ENCODE measurements at regions not wholly inside any gene's neighbourhood (a gene's known extent, or its start where the extent isn't known, plus 50 kb on each side); places are given as distances from the start of the nearest gene placed in this dataset.

DNA sequence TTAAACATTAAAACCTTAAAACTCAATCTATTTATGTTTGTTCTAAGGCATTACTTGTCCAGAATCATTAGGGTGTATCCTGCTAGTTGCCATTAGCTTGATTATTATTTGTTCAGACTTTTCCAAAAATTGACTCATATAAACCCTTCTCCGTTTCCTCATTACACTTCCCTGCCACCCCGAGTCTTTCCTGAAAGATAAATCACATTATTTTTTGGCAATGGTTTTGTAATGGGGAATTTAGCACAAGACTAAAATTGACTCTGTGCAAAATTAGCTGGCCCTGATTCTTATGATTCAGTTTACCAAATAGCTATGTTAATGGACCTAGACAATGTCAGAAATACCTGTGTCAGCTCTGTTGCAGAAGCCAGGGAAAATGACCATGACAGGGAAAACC lies 112.2 kb upstream of the NT5C1B start:
- no peak for DNase-seq

DNA sequence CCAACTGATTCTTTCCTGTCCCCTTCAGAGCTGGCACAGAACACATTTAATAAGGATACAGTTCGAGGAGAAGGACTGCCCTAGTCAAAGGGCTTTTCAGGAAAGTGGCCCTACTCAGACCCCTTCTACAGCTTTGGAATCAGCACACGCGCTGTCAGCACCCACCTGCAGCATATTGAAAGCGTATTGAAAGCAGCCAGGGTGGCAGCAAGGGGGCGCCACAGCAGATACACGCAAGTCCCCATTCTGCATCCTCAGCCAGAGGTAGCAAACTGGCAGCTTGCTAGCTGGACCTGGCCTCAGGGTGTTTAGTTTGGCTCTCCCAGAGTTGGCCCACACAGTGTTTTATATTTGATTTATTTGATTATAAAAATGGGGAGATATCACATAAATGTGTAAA lies 101.0 kb upstream of the NT5C1B start:
- no peak for DNase-seq

DNA sequence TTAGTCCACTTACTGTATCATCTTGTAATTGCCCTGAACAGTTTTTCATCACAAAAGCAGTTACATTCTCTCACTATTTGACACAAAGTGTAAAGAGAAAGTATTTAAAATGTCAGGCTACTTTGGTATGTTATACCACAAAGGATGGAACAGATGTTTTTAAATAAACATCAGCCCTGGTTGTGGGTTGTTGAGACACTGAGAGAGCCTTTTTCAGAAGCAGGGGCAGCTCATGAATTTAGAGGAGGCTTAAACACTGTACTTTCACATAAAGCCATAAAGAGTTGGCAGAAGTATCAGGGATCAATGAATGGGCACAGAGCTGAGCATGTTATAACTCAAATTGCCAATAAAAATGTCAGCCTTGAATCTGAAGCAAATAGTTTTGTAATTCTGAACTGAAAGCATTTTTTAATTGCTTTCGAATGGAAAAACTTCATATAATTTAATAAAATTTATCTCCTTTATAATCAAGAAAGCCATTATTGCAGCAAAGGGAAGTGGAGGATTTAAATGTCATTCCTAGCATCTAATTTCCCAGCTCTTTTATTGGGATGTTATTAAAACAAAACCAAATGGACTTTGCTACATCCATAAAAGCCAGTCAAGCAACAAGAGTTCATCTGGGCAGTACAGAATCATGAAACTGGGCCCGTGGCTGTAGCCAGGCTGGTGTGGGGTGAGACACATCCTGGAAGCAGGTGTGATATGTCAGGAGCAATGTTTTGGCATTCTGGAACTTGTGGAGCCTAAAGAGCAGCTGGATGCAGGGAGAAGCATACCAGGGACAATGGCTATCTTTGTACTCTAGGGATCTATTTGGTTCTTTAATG lies 95.1 kb upstream of the NT5C1B start:
- DNase-seq, result no peak

DNA sequence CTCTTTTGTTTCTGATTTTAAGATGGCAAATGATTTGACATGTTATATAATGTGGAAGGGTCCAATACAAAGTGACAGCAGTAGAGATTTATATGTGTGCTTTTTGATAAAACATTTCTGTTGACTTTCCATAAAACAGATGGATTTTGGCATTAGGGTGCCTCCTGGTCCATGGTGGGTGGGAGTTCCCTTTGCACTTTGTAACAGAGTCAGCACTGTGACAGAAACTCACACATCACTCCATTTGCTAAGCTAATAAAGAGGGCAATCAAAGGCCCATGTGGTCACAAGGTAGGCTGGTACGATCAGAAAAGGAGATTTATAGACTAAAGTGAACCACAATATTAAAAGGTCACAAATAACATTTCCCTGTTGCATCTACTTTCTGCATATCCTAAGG lies 93.3 kb upstream of the NT5C1B start:
- DNase-seq, result no peak

DNA sequence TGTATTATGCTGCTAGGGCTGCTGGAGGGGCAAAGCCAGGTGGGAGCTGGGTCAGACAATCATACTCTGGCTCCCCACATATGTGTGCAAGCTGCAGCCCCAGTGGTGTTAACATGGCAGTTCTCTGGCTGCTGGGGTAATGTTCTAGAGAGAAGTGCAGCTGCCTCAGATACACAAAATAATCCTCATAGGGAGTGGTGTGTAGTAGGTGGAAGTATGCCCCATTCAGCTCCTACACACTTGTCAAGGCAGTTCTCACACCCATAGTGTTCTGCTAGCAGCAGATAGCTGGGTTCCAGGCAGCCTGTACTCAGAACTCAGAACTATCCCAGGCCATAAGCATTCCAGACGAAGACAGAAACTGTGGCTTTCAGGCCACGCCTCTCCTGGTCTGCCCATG lies 87.9 kb upstream of the NT5C1B start:
- DNase-seq, result no peak

DNA sequence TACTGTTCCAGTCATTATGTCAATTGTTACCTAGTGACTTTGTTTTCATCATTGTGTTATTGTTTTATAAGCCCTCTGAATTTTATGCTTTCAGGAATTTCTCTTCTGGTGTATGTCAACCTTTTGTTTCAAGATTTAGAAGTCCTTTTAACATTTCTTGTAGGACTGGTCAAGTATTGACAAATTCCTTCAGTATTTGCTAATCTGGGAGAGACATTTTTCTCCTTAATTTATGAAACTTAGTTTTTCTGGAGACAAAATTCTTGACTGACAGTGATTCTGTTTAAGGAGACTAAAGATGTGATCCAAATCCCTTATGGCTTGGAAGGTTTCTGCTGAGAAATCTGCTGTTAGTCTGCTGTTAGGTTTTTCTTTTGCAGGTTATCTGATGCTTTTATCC lies 84.9 kb upstream of the NT5C1B start:
- no peak for DNase-seq

DNA sequence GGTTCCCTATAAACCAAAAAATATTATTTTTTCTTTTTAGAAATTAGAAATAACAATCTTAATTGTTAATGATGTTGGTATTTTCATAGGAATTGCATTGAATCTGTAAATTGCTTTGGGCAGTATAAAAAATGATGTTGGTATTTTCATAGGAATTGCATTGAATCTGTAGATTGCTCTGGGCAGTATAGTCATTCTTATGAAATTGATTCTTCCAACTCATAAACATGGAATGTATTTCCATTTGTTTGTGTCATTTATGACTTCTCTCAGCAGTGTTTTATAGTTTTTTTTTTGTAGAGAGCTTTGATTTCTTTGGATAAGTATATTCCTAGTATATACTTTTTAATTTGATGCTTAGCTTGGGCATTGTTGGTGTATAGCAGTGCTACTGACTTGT lies 82.0 kb upstream of the NT5C1B start:
- DNase-seq, result no peak

DNA sequence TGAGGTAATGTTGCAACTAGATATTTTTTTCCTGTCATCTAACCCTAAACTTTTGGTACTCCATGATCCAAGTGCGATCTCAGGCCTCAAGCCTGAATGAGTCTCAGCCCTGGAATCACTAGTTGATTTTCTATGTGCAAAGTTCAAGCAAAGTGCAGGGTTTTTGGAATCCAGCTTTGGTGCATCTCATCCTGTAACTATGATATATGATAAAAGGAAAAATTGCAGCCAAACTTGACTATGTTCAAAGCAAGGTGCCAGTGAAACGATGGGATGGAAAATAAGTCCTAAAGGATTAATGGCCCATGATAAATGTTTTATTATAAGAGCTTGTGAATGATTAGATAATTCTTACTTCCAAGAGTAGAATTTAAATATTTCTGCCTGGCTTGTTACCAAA lies 78.9 kb upstream of the NT5C1B start:
- no peak for DNase-seq

DNA sequence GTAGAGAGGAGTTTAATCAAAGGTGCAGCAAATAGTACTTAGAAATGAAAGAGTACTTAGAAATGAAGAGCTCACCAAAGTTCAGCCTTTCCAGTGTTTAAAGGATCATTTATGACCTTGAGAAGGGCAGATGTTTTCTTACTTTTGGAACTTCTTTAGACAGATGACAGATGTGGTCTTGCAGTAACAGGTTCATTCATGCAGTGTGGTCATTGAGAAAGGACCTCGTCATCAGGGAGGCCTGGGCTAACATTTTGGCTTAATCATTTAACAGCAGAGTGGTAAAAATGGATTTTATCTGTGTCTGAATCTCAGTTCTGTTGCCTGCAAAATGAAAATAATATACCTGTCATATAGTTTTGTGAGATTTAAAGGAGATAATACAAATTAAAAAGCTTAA lies 75.1 kb upstream of the NT5C1B start:
- DNase-seq, result no peak

DNA sequence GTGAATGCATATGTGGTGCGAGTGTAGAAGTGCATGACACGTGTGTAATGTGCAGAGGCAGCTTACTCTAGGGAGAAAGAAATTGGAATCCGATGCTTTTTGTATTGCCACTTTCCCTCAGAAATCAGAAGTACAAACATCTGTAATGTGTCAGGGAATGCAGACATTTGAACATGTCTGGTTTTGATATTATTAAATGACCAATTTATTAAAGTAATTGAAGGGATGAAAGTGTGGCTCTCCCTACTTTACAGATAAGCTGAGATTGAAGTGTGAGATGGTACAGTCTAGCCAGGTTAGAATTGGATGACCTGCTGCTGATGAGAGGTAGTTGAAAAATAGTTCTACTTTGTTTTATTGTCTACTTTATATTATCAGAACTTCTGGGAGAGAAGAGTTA lies 74.5 kb upstream of the NT5C1B start:
- no peak for DNase-seq

DNA sequence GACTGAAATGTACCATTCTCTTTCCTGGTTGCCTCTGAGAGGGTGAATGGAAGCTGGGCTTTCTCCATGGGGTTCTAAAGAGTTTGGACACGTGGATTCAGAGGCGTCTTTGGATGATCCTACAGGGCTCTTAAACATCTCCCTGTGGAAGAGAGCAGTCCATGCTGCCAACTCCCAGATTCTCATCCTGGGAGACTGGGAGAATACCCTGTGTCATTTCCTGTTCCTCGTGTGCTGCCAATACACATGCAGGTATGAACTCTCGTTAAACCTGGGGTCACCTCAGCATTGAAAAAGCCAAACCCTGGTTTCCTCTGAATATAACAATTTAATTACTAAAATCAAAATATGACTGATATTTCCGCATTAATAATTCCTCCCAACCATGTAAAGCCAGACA lies 73.3 kb upstream of the NT5C1B start:
- DNase-seq, result no peak

DNA sequence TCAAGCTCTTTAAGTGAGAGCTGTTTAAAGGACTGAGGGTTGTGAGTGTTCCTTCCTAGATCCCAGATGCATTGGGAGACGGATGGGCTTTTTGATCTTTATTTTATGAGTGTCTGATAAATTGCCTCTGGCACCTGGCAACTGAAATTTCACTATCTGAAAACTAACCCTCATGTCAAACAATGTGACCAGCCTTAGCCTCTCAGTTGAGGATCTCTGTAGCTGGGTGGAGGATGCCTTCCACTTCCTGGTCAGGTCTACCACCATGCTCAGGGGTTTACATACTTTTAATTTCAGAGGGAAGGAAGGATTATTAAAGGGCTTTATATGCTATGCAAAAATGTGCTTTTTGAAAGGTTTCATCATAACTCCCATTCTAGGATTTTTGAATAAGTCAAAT lies 70.5 kb upstream of the NT5C1B start:
- no peak for DNase-seq

DNA sequence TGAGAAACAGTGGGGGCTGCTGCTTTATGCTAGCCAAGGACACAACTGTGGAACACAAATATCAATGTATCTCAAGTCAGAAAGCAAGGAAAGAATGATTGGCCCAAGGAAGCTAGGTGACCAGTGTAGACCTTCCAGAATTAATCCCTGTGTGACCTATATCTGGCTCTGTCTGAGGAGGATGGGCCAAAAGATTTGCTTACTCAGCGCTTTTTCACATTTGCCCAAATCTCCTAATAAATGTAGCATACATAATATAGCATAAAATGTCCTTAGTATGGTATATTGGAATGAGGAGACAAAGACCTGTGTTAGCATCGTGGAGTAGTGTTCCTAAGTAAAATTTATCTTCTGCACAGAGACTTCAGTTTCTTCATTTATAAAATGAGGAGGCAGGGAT lies 66.7 kb upstream of the NT5C1B start:
- DNase-seq, result no peak

DNA sequence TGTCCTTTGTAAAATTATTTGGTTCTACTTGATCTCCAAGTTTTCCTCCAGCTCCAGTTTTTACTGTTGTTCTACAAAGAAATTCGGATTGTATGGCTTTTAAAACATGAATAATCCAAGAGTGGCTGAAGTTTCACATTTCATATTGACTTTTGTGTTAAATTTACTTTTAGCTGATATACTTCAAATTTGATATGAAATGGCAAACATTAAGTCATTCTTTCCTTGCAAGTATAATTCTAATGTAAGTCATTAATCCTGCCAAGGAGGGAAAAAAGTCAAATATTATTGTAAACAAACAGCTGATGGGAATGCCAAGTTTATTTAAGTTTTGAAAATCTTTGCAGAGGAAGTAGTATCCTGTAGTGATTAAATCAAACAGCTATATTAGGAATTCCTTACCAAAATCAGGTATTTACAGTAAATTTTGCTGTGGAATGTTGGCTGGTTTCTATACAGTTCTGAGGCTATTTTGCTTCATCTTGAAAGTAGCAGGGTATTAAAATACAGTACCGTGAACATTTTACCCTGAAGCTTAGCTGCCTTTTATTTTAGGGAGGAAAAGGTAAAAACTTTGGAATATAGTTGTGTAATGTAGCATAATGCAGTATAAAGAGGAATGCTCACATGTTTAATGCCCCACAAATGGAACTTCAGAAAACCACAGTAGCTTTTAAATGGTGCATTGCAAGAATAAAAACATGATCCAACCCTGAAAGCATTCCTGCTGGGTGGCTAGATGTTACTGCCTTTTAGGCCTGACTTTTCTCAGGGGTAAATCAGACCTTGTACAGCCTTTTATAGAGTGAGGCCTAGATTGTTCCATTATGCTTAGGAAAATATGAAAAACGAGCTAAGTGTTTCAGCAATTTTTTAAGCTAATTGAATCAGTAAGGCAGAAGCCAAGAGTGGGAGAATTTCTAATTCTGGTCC lies 62.7 kb upstream of the NT5C1B start:
- no peak for DNase-seq

DNA sequence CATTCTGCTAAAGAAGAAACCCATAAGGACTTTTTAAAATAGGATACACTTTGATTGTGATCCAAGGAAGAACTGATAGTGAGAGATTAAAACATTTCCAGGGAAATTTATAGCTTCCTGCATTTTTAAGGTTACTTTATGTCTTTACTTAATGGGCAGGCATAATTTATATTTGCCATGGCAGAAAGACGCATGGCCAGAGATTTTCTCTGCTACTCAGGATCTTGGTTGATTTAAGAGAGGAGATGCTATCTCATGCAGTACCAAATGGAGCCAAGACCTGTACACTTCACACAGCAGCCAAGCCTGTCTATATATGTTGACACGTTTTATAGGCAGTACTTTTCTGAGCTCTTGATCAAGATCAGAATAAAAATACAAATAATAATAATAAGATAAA lies 60.9 kb upstream of the NT5C1B start:
- DNase-seq, result no peak

DNA sequence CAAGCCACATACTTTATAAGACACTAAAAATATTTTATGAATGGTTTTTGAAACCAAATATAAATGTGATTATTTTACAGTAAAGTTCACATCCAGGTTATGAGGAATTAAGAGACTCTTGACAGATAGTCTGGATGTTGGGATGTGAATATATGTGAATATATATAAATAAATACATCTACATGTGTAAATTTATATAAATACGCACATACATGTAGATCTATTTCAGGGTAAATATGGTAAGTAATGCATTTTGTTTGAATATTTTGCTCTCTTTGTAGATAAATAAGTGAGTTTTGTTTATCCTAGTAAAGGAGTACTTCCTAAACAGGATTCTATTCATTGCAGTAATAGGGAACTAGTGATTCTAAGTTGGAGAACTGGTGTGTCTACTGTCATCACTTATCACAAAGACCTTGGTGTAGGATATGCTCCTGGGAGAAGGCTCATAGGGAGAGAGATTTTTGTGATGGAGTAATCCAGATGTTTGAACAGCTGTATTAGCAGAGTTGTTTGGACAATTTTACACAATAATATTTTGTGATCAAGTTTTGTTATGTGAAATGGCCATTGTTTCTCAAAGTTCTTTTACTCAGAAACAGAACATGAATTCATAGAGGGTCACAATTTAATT lies 60.2 kb upstream of the NT5C1B start:
- no peak for DNase-seq

DNA sequence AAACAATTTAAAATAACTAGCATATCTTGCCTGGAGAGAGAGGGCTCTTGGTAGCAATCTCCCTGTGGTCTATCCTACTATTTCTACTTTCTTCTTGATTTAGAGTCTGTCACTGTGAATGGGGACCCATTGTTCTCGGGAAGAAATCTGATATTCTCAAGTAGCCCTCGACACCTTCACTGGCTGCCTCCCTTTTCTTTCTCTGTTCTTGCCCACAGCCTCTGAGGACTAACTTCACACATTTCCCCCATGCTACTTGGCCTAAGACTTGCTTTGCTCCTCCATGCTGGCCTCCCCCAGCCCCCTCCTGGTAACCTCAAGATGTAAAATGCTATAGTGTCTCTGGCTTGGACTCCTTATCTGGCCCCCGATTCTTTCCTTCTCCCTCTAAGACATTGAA lies 58.8 kb upstream of the NT5C1B start:
- no peak for DNase-seq

DNA sequence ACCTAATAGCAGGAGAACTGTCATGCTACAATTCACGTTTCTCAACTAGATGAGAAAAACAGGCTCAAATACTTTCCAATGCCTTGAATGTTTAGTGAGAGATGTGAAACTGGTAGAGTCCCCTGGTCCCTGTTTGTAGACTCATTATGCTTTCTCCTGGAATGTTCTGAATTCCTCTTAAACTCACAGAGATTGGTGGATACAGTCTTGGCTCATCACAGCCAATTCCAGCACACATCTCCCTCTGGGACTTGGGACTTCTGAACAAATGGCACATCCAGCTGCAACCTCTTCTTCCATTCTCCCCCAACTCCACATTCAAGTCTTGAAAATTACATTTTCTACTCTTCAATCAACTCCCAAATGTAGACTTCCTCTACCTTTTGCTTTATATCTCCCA lies 58.4 kb upstream of the NT5C1B start:
- no peak for DNase-seq

DNA sequence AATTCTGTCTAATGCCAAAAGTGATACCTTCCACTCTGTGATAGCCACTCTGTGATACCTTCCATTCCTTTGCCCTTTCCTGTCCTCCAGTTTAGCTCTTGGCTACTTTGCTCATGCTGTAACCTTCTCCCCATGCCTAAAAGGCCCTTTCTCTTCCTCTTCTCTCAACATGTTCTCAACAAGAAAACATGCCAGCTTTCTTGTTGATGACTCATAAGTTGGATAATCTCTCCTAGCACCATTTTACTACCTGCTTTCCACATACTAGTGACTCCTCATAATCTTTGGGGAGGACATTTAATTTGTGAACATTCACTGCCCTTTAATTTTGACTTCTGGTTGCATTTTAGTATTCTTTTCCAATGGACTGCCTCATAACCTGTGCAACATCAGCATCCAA lies 55.9 kb upstream of the NT5C1B start:
- no peak for DNase-seq

DNA sequence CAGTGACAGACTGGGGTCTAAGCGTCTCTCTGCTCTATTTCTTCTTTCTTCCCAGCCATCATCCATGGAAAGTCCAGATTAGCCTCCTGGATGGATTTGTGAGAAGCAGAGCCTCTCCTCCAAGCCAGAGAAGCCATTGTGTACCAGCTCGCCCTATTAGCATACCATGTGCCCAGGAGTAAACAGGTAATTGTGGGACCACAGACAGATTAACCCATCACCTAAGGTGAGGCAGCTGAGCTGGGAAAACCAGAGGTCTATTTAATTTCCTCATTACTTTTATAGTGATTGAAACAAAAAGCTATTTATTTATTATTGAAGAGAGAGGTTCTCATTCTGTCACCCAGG lies 54.7 kb upstream of the NT5C1B start:
- DNase-seq, result no peak

DNA sequence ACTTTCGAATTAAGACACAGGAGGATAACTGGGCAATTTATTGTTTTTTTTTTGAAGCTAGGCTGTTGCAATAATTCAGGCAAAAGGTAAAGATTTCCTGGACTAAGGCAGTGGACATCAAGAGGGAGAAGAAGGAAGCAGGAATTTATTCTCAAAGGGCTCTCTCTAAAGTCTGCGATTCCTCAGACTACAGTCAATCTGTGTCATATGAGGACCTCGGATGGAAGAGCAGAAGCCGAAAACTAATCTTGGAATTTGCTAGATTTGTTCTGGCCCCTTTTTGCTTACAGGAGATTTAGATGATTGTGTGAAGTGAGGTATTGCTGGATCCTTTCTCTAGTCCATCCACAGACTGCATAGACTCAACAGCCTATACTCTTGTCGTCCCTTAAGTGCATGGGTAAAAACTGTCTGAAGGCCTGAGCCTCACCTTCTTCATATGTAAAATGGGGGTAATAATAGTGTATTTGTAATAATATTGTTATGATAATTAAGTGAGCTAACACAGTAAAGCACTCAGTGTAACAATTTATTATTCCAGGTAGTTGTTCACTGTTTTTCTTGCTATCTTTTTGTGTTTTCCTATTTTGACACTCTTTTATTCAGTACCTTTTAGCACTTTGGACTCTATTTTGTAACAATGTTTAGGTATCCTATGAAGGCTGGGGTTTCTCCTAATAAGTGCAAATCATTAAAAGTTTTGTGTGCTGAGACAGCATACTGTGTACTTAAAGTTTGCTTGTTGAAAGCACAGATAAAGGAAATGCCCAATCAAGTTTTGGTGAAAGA lies 54.2 kb upstream of the NT5C1B start:
- DNase-seq, result no peak

DNA sequence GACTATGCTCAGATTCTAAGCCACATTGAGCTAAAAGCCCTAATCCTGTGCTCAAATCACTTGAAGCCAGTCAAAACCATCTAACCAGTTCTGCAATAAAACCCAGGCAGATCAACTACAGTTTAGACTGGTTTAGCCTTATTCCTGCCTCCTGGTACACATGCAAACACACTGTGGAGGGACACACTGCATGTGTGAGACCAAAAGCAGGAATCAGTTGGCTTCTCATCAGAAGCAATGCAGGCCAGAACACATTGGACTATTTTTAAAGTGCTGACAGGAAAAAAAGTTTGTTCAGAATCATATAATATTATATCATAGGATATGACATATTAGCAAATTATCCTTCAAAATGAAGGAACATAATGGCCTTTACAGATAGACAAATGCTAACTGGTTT lies 52.5 kb upstream of the NT5C1B start:
- no peak for DNase-seq

Data from NCI-H2029 (cell line).